NCI-H526 treated with DMSO at 0.1 percent for 48 hours (cell line): ENCODE measurements at regions not wholly inside any gene's neighbourhood (a gene's known extent, or its start where the extent isn't known, plus 50 kb on each side); places are given as distances from the start of the nearest gene placed in this dataset.

ENCODE experiments used
- DNase-seq: peaks from one replicate; lab custom pipeline; 2025; lab: John Stamatoyannopoulos, UW

- DNase-seq: no peak
These were observed 433.8 kb upstream of the TCF4 start for GRCh38 chr18:56021809-56022195.

DNA sequence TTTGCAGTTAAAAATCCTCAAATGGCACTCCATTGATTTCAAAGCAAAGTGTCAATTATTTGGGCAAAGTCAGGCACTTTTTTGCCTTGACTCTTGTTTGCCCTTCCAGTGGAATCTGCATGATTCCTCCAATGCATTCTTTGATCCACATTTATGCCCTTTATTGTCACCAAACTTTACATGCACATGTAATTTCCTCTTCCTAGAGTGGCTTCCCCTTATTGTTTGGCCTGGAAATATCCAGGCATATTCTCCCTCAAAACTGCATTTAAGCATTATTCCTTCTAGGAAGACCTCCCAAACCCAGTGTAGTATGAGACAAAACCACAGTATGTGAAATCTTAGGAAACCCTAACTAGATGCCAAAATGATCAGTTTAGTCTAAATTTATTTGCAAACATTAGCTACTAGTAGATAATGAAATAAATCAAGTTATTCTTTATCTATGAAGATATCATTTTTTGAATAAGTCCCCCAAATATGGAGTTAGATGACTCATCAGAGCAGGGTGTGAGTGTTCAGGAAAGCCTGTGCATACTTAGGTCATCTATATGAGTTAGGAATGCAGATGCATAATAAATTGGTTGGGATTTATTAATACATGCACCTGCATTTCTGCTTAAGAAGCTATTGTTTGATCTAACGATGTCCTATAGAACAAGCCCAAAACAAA, 433.3 kb upstream of the TCF4 start:
- DNase-seq: no peak

DNA sequence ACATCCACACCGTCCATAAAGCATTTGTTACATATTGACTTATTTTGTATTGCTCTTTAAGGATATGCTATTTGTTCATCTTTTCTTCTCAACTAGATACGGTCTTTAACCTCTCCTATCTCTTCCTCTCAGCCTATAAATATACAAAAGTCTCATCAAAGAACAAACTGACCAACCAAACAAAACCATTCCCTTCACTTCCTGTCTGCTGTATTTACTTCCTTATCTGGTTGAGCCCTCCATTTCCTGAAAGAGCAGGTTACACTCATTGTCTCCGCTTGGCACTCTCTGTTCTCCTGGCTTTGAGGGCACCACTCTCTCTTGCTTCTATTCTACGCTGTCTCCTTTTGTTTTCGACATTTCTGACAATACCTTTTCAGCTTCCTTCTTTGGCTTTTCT, 431.9 kb upstream of the TCF4 start:
- no peak for DNase-seq

- no peak for DNase-seq
These were observed 431.2 kb upstream of the TCF4 start for GRCh38 chr18:56019156-56019555.

GRCh38 chr18:56009411-56009810, 421.4 kb upstream of the TCF4 start:
- no peak for DNase-seq

GRCh38 chr18:56003720-56004088, 415.7 kb upstream of the TCF4 start:
- no peak for DNase-seq

DNA sequence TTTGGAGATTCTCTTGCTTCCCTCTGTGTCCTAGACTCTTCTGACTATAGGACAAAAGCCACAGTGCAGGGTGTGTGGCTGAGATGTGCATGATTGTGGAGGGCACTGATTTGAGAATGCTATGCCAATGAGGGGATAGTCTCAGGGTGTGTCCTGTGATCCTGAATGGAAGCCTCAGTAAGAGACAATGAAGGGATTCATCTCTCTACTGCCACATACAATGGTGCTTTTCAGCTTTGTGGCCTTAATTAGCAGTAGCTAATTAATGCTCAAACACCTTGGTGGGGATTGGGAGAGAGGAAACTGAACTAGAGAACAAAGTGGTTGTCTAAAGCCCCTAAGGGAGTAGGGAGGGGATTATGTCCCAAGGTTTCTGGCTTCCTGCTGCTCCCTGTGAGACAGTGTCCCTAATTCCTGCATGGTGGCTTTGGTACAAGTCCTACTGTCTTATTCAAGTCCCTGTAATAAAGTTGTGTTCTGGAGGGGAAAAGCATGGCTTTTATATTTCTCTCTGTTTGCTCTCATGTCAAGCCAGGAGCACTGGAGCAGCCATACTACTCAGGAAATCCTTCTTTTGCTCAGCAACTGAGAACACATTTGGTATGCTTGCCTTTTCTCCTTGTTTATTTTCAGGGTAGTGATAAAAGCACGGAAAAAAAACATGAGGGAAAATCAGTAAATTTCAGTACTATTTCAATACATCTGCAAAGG, 415.2 kb upstream of the TCF4 start:
- DNase-seq: no peak

DNA sequence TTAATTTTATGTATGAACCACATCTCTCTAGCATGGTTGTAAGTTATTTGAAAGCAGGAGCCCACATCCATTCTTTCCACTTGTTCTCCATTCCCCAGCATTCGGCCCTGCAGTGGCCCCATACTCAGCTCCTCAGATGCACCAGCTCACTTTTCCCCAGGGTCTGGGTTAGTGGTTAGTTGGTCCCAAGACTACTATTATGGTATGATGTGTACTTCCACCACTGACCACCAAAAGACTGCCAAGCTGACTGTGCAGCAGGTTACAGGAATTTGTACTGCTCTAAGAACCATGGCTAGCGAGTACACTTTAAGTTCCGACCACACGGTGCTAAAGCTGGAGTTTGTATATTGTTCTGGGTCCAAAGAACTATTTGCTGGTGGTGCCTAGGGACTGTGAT, 413.6 kb upstream of the TCF4 start:
- no peak for DNase-seq

DNA sequence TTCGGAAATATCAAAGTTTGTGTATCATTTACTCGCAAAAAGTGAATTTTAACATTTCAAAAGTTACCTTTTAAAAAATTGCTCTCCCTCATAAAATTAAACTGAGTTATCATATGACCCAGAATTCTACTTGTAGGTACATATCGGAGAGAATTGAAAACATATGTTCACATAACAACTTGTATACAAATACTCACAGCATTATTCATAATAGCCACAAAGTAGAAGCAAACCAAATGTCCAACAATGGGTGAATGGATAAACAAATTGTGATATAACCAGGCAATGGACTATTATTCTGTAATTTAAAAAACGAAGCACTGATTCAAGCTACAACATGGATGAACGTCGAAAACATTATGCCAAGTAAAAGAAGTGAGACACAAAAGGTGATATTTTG, 412.0 kb upstream of the TCF4 start:
- no peak for DNase-seq

GRCh38 chr18:55999641-56000040, 411.6 kb upstream of the TCF4 start:
- no peak for DNase-seq

- DNase-seq: no peak
These were observed 410.9 kb upstream of the TCF4 start for GRCh38 chr18:55998801-55999385.

- DNase-seq: no peak
These were observed 410.1 kb upstream of the TCF4 start for GRCh38 chr18:55998071-55998522.

GRCh38 chr18:55997151-55997561, 409.2 kb upstream of the TCF4 start:
- DNase-seq: no peak

- DNase-seq: no peak
These were observed 408.7 kb upstream of the TCF4 start for GRCh38 chr18:55996717-55997116.

DNA sequence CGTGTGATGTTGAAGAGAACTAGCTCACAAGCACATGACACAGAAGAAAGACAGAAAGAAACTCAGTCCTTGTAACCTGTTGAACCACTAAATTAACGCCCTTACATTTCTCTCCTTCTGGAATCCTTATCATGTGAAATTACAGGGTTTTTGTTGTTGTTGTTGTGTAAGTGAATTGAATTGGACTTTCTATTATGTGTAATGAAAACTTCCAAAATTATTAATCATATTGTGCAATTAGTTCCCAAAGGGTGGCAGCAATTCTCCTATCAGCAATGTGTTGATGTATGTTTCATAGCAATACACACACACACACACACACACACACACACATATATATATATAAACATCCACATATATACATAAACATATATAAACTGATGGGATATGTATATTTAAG, 402.2 kb upstream of the TCF4 start:
- DNase-seq: no peak

- no peak for DNase-seq
These were observed 400.5 kb upstream of the TCF4 start for GRCh38 chr18:55988537-55988936.

- no peak for DNase-seq
These were observed 395.4 kb upstream of the TCF4 start for GRCh38 chr18:55983433-55983832.

DNA sequence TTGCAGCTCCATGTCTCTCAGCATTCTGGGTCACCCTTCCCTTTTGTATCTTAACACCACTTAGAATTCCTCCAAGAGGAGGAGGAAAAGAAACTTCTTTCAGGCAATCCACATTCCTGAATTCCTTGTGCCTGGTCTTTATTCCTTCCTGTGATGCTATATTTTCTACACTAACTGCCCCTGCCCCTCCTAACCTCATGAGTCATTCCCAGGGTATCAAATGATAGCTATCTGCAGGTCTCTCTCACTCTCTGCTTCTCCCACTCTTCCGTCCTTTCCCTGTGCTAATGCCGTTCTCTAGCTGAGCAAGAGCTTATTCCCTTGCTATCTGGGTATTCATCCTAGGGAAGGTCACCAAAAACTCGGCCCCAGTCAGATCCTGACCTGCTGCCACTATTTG, 395.0 kb upstream of the TCF4 start:
- no peak for DNase-seq

DNA sequence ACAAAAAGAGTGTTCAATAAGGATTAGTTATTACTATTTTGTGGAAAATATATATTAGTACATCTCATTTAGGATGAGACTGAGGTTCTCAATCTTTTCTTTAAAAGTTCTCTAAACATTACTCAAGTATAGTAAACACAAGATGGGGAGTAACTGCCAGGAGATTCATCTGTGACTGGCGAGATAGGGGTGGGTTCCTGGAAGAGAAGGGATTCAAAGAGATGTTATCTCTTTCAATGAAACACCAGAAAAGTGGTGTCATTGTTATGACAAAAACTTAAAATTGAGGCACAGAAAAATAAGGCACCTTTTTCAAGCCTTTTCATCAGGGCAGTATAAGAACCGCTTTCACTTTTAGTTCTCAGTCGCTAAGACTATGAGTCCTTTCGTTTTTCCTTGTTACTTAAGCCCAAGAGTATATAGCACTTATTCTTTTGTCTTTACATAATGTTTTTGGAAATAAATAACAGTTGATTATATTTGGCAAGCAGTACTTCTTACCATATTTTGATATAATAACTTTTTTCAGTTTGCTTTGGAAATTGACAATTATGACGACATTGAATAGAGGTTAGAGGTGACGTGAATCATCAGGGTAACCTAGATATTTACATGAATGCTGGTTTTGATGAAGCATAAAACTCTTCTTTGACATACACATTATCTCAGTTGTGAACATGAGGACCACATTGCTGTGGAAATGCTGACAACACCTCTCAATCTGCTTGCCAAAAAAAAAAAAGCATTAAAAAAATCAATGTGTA, 393.9 kb upstream of the TCF4 start:
- no peak for DNase-seq

DNA sequence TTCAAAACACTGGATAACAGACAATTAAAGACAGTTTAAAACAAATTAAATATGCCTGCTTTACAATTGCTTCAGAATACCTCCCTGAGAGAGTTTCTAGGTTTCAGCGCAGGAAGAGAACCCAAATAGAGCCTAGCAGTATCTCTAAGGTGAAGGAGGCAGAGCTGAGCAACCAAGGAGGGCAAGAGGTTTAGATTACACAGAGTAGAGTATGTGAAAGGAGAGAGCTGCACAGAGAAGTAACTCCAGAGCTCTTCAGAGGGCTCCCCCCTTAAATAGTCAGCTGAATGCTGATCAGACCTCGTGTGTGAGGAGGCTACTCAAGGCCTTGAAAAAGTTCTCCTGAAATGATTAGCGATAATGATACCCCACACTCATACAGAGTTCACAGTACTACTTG, 386.5 kb upstream of the TCF4 start:
- no peak for DNase-seq

GRCh38 chr18:55968550-55968949, 380.6 kb upstream of the TCF4 start:
- no peak for DNase-seq

DNA sequence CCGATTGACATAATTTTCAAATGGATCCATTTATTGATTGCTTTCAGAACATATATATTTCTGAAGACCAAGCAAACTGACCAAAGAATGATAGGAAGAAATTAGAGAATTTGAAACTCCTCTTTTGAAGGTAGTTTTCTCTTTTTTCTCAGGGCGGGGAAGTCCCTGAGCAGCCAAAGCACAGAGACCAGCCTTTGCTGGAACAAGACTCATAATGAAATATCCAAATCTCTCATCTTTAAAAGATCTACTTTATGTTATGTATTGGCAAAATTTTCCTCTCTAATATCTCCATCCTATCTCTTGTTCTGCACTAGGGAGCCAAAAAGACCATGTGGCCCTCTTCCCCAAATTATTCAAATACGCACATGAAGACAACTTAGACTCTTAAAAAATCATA, 379.0 kb upstream of the TCF4 start:
- DNase-seq: no peak

DNA sequence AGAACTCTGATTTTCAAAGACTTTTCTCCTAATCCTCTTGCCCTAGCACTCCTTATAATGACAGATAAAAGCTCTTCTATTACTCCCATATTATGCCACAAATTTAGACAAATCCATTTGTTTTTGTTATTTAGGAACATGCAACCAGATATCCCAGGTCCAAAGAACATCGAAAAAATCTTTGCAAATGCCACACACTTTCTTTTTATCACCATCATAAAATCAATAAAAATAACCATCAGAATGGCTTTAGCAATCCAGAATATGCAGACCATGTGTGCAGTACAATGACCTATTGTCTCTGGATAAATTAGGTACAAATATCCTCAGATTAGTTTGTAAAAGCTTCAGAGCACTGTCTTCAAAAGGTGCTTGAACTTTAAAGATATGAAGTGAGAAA, 376.2 kb upstream of the TCF4 start:
- no peak for DNase-seq
